GM13977 (cell line): ENCODE measurements at regions not wholly inside any gene's neighbourhood (a gene's known extent, or its start where the extent isn't known, plus 50 kb on each side); places are given as distances from the start of the nearest gene placed in this dataset.

Experiments
- DNase-seq: peaks from one replicate; pipeline ENCODE4 v3.0.0; 2012; ENCODE audit warnings: low spot score
- in situ Hi-C: fragments of 300-500 bp; cut with MboI; formaldehyde crosslinking; loops from one replicate; pipeline ENCODE4 v1.12.0; 2022; ENCODE audit warnings: low sequenced_read_pairs, low pct_unique_long_range_greater_than_20kb, mixed read lengths, inconsistent platforms; ENCODE audit not compliant: unreplicated experiment
- TF ChIP-seq, protein P1 (sequence below): IDR thresholded peaks from 2 replicates; pipeline ENCODE4 v1.5.1; 2012; ENCODE audit warnings: mild to moderate bottlenecking, control low read depth; ENCODE audit not compliant: insufficient read depth; ENCODE audit errors: extremely low read depth, missing control alignments

DNA sequence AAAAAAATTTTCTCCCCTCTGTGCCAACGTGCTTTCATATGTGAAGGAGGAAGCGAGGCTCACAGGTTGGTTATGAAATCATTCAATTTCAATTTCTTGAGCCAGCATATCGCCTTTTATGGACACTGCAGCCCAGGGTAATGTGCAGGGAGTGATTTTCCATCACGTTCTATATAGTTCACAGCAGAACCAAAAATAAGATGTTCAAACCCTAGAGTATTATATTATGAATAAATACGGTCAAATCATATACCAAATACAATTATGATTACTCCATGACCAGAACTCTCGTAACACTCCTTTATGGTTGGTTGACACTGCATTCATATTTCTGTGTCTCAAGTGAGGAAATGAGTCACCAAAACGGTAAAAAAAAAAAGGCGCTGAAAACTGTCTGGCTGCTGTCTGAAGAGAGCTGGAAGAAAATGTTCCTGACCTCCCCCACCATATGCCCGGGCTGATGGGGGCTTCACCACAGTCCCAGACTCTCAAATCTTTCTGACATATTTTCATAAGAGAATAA lies 75.8 kb upstream of the UBAC2 start:
- peak; percentile 58 for DNase-seq
- in situ Hi-C loops = no loop called here
- TF ChIP-seq, protein P1, sequence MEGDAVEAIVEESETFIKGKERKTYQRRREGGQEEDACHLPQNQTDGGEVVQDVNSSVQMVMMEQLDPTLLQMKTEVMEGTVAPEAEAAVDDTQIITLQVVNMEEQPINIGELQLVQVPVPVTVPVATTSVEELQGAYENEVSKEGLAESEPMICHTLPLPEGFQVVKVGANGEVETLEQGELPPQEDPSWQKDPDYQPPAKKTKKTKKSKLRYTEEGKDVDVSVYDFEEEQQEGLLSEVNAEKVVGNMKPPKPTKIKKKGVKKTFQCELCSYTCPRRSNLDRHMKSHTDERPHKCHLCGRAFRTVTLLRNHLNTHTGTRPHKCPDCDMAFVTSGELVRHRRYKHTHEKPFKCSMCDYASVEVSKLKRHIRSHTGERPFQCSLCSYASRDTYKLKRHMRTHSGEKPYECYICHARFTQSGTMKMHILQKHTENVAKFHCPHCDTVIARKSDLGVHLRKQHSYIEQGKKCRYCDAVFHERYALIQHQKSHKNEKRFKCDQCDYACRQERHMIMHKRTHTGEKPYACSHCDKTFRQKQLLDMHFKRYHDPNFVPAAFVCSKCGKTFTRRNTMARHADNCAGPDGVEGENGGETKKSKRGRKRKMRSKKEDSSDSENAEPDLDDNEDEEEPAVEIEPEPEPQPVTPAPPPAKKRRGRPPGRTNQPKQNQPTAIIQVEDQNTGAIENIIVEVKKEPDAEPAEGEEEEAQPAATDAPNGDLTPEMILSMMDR = no peak

DNA sequence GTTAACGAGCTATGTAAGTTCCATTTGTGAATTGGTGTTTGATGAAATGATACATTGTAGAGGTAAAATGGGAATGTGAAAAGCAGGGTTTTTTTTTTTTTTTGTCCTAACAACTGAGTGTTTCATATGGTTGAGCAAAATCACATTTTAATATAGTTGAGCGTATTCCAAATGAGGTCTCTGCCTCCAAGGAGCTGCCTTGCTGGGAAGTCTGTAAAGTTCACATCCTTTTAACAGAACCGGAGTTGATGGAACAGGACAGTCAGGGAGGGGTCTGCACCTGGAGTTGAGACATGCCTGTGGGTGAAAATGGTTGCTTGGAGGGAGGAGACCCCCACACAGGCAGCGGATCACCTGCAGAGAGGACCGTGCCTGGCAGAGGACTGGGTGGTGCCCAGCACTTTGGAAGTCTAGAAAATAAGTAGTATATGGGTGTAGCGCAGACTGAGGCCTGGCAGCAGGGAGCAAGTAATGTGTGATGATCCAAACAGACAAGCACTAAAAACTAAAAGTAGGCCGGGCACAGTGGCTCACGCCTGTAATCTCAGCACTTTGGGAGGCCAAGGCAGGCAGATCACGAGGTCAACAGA lies 75.2 kb upstream of the UBAC2 start:
- in situ Hi-C loops = no loop called here
- TF ChIP-seq, protein P1 = no peak
- DNase-seq = no peak

DNA sequence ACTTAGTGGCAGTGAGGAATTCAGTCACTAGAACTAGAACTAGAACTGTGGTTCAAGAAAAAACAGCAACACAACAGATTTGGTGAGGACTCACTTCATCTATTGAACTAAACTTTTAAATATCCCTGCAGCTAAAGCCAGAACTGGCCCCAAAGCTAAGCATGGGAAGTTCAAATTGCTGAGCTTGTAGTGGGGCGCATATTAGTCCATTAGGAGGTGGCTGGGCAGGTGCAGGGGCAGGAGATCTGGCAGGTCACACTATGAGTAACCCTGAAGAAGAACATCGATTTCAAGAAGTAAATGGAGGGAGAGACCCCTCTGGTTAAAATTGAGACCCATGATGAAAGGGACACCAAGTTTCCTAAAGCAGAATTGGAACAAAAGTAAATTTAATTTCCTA lies 73.8 kb upstream of the UBAC2 start:
- DNase-seq = no peak
- in situ Hi-C loops = no loop called here
- TF ChIP-seq, protein P1 = no peak

DNA sequence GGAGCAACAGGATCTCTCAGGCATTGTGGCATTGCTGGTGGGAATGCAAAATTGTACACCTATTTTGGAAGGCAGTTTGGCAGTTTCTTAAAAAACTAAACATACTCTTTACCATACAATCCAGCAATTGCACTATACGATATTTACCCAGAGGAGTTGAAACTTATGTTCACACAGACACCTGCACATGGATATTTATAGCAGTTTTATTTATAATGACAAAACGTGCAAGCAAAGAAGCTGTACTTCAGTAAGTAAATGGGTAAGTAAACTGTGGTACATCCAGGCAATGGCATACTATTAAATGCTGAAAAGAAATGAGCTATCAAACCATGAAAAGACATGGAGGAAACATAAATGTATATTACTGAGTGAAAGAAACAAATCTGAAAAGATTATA lies 71.6 kb upstream of the UBAC2 start:
- TF ChIP-seq, protein P1 = no peak
- in situ Hi-C loops = no loop called here
- no peak for DNase-seq

DNA sequence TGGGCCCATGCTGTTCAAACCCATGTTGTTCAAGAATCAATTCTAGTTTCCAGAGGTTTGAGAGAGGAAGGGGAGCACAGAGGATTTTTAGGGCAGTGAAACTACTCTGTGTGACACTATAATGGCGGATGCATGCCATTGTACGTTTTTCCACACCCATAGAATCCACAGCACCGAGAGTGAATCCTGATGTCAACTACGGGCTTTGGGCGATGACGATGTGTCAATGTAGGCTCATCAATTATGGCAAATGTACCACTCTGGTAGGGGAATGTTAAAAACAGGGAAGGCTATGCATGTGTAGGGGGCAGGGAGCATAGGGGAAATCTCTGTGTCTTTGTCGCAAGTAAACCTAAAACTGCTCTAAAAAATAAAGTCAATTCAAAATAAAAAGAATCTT lies 70.7 kb upstream of the UBAC2 start:
- in situ Hi-C loops = no loop called here
- TF ChIP-seq, protein P1 = no peak
- no peak for DNase-seq

DNA sequence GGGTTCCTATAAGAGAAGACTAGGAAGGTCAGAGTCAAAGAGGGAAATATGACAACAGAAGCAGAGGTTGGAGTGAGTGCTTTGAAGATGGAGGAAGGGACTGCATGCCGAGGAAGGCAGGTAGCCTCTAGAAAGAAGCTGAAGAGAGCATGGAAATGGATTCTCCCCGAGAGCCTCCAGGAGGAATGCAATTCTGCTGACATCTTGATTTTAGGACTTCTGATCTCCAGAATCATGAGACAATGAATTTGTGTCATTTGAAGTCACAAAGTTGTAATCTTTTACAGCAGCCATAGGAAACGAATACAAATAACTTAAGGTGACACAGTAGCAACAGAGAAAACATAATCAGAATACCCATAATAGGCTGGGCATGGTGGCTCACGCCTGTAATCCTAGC lies 69.2 kb upstream of the UBAC2 start:
- in situ Hi-C loops = no loop called here
- no peak for DNase-seq
- TF ChIP-seq, protein P1 = no peak

DNA sequence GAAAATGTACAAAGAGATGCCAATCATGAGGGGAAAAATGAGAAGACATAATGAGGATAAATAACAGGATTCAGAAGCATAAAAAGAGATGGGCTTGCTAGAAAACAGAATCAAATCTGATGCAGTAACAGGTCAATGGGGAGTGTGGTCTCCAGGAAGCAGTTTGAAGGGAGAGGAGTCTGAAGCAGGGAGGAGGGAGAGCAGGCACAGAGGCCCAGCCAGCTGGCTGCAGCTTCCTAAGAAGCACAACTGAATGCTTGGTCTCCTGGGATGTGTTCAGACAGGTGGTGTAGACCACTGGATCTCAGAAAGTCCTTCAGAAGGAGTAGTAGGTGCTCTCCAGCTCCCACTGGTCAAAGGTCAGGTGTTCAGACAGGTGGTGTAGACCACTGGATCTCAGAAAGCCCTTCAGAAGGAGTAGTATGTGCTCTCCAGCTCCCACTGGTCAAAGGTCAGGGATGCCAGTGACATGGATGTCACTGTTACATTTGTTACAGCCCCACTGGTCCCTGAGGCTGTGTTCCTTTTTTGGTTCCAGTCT lies 68.3 kb upstream of the UBAC2 start:
- in situ Hi-C loops = no loop called here
- no peak for DNase-seq
- TF ChIP-seq, protein P1 = no peak
